HG02970 (cell line): ENCODE measurements at regions not wholly inside any gene's neighbourhood (a gene's known extent, or its start where the extent isn't known, plus 50 kb on each side); places are given as distances from the start of the nearest gene placed in this dataset.

ENCODE experiments used
- ATAC-seq: cut with Tn5 transposase; IDR thresholded peaks from one replicate; pipeline ENCODE4 v1.9.1; 2021; ENCODE audit warnings: mild to moderate bottlenecking, moderate library complexity, moderate number of reproducible peaks; ENCODE audit not compliant: unreplicated experiment, low FRiP score

GRCh38 chr2:207472343-207473048, 57.3 kb upstream of the CREB1 start:
- ATAC-seq = no peak

- no peak for ATAC-seq
Observed at GRCh38 chr2:207473049-207473930, 56.5 kb upstream of the CREB1 start.

- ATAC-seq = no peak
Observed at GRCh38 chr2:207473931-207474235, 55.9 kb upstream of the CREB1 start.

- ATAC-seq = no peak
Observed at GRCh38 chr2:207474863-207475485, 54.8 kb upstream of the CREB1 start.

GRCh38 chr2:207475546-207475945, 54.2 kb upstream of the CREB1 start:
- ATAC-seq = no peak

- ATAC-seq = no peak
Observed at GRCh38 chr2:207477896-207478295, 51.9 kb upstream of the CREB1 start.

- ATAC-seq = no peak
Observed at GRCh38 chr2:207478572-207478971, 51.2 kb upstream of the CREB1 start.

- ATAC-seq = no peak
Observed at GRCh38 chr2:207479198-207479785, 50.5 kb upstream of the CREB1 start.
